Neural crest cell (in vitro differentiated cells): ENCODE measurements at regions not wholly inside any gene's neighbourhood (a gene's known extent, or its start where the extent isn't known, plus 50 kb on each side); places are given as distances from the start of the nearest gene placed in this dataset.

ENCODE experiments used
- DNase-seq: peaks from one replicate; pipeline ENCODE4 v3.0.0; 2021; ENCODE audit warnings: low read depth, mixed read lengths, low spot score
- H3K27ac Mint-ChIP-seq: one replicate; pipeline ENCODE4 v1.8.0; 2021; ENCODE audit warnings: mild to moderate bottlenecking, mixed read lengths; ENCODE audit not compliant: unreplicated experiment
- H3K27me3 Mint-ChIP-seq: 2 replicates; pipeline ENCODE4 v1.8.0; 2021; ENCODE audit warnings: low read depth, mild to moderate bottlenecking, mixed read lengths
- H3K36me3 Mint-ChIP-seq: 2 replicates; pipeline ENCODE4 v1.8.0; 2021; ENCODE audit warnings: low read depth, mild to moderate bottlenecking, mixed read lengths
- H3K4me1 Mint-ChIP-seq: 2 replicates; pipeline ENCODE4 v1.8.0; 2021; ENCODE audit warnings: mixed read lengths
- H3K4me3 Mint-ChIP-seq: one replicate; pipeline ENCODE4 v1.8.0; 2021; ENCODE audit warnings: mild to moderate bottlenecking, mixed read lengths
- H3K9me3 Mint-ChIP-seq: 2 replicates; pipeline ENCODE4 v1.8.0; 2021; ENCODE audit warnings: mixed read lengths
- CTCF ChIP-seq: fragments of 200-600 bp; sonication (generic); conservative IDR thresholded peaks from 2 replicates; pipeline ENCODE4 v1.5.0; 2021; ENCODE audit warnings: antibody characterized with exemption, mild to moderate bottlenecking

GRCh38 chr5:84518862-84519261 is 134.2 kb upstream of the EDIL3 start:
- H3K4me3 Mint-ChIP-seq: no peak overlapping the region
- no peaks in the 10 kb centered on the region for H3K36me3 Mint-ChIP-seq
- no peaks in the 10 kb centered on the region for H3K27me3 Mint-ChIP-seq
- no peak overlapping the region for H3K27ac Mint-ChIP-seq
- peaks cover 5% of the 10 kb centered on the region for H3K9me3 Mint-ChIP-seq
- H3K4me1 Mint-ChIP-seq: no peaks in the 10 kb centered on the region
- no peak for DNase-seq
- TF ChIP-seq CTCF: no peak

DNA sequence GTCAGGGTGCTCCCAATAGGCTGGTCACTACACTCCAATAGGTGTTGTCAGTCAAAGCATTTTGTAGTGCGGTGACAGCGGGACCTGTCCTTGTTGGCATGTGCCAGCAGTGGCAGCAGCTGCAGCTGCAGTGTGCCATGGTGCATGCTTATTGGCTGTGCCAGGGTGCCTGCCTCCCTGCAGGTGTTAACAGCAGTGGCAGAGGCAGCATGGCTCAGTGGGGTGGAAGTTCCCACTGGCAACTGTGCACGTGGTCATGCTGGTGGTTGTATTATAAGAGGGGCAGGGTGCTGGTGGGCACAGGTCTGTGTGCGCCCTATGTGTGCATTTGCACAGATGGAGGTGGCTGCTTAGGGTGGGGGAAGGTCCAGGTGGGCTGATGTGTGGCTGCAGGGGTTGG is 133.7 kb upstream of the EDIL3 start:
- Mint-ChIP-seq H3K27me3 (no peaks in the 10 kb centered on the region), H3K27ac (no peak overlapping the region), H3K36me3 (no peaks in the 10 kb centered on the region), H3K4me3 (no peak overlapping the region), H3K4me1 (no peaks in the 10 kb centered on the region), H3K9me3 (peaks cover 5% of the 10 kb centered on the region)
- DNase-seq: no peak
- TF ChIP-seq CTCF: no peak

DNA sequence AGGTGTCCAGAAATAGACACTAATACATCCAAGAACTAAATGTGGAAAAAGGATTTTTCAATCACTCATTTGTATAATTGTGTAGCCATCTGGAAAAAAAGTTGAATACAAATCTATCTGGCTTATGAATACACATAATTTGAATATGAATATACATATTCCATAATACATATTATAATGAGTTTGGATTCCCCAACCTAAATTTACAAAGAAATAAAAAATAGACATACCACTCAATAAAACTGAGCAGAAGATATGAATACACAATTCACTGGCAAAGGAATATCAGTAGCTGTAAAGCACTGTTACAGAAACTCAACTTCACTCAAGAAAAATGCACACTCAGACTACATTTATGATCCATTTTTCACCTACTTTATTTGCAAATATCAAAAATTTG is 121.9 kb upstream of the EDIL3 start:
- H3K36me3 Mint-ChIP-seq: no peaks in the 10 kb centered on the region
- no peak overlapping the region for H3K4me3 Mint-ChIP-seq
- H3K27ac Mint-ChIP-seq: no peak overlapping the region
- TF ChIP-seq CTCF: no peak
- H3K4me1 Mint-ChIP-seq: peaks cover 6% of the 10 kb centered on the region
- no peak for DNase-seq
- peaks cover 2% of the 10 kb centered on the region for H3K9me3 Mint-ChIP-seq
- H3K27me3 Mint-ChIP-seq: no peaks in the 10 kb centered on the region

- DNase-seq: no peak
- no peaks in the 10 kb centered on the region for H3K27me3 Mint-ChIP-seq
- H3K27ac Mint-ChIP-seq: no peak overlapping the region
- peaks cover 2% of the 10 kb centered on the region for H3K9me3 Mint-ChIP-seq
- no peak overlapping the region for H3K4me3 Mint-ChIP-seq
- TF ChIP-seq CTCF: no peak
- H3K36me3 Mint-ChIP-seq: no peaks in the 10 kb centered on the region
- no peaks in the 10 kb centered on the region for H3K4me1 Mint-ChIP-seq
Observed at GRCh38 chr5:84494453-84494852, 109.8 kb upstream of the EDIL3 start.

DNA sequence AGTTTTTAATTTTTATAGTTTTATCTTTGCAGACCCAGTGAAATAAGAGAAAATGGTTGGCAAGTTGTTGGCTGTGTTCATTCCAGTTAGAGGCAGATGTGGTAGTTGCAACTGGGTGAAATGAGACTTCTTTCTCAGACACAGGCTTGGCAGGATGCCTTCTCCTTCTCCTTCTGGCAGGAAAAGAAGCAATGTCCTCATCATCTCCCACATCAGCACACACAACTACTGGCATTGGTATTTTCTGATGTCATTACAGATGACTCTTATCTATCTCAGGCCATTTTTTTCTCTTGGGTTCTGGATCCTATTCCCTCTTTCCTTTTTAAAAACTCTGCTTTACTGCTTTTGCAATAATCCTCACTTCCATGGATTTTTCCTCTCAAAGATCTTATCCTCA is 103.3 kb upstream of the EDIL3 start:
- Mint-ChIP-seq H3K4me3 (no peak overlapping the region), H3K27ac (no peak overlapping the region), H3K9me3 (no peaks in the 10 kb centered on the region), H3K4me1 (no peaks in the 10 kb centered on the region), H3K36me3 (no peaks in the 10 kb centered on the region), H3K27me3 (no peaks in the 10 kb centered on the region)
- TF ChIP-seq CTCF: no peak
- DNase-seq: no peak
